DMS53 treated with DMSO at 0.1 percent for 48 hours (cell line): ENCODE measurements at regions not wholly inside any gene's neighbourhood (a gene's known extent, or its start where the extent isn't known, plus 50 kb on each side); places are given as distances from the start of the nearest gene placed in this dataset.
"Not testable (repeated sequence)": the region's sequence is repeated elsewhere in the genome, so short reads cannot be mapped to it uniquely, and the experiment has no call there.

Experiments used
- DNase-seq: peaks from one replicate; lab custom pipeline; 2025; ENCODE audit not compliant: unreplicated experiment; lab: John Stamatoyannopoulos, UW

DNA sequence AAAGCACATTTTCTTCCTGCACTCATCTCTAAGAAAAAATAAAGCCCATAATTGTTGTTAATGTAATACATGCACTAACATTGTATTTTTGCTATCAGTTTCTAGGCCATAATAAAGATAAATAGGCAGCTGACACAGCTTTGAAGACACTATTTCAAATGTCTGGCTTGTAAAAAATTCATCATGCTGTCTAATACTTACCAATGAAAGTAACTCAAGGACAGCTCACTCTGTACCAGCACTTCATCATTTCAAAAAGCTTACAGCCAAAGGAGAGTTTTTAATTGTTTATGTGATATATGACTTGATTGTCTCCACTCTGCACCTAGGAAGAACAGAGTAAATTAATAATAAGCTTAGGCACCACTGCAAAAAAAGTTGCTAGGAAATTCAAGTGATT, 1423.3 kb upstream of the PCDH20 start:
- no peak for DNase-seq

DNA sequence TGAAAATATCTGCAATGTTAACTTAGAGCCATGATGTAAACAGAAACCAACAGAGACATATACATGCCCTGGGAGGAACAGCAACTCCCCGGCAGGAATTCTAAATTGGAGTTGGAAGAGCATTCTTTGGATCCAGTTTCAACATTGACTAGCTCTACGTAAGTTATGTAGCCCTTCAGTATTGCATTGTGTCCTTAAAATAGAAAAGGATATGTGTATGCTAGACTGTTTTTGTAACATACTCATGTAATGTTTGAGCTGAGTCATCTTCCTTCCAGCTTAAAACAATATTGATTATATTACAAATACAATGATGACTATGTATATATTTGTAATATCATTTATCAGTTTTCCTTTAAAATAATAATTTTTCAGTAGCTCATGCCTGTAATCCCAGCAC, 1422.2 kb upstream of the PCDH20 start:
- DNase-seq: peak; percentile 29

DNA sequence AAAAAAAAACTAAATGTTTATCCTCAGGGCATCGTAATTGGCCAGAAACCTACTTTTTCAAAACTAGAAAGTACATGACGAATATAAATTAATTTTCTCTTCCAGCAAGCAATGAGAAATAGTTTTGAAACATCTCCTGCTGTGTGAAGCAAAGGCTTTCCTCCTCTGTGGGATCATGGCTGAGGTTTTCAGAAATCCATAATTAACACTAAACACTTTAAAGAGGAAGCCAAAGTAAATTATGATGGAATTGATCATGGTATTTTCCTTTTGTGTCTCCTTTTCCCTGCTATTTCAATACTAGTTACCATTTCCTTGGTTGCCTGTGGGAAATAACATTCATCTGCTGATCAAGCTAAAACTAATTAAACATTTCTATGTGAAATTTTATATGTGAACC, 1413.8 kb upstream of the PCDH20 start:
- no peak for DNase-seq

DNA sequence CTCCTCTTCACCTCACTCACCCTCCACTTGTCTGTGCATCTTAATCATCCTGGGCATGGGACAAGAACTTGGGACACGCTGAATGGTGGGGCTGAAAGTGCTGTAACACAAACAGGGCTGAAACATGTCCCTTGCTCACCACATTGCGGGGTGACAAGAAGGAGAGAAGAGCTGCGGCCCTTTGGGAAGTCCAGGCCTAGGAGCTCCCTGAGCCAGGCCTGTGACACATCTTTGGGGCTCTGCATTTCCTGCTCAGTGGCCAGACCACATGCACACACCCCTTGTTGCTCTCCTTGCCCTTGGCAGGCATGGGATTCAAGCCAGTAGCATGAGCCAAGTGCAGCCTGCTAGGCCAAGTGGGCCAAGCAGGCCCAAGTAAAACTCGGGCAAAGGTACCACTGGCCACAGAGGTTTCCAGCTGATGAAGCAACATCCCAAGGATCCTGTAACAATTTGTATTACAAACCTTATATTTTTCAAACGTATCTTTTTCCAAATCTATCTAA, 1384.3 kb upstream of the PCDH20 start:
- DNase-seq: no peak

DNA sequence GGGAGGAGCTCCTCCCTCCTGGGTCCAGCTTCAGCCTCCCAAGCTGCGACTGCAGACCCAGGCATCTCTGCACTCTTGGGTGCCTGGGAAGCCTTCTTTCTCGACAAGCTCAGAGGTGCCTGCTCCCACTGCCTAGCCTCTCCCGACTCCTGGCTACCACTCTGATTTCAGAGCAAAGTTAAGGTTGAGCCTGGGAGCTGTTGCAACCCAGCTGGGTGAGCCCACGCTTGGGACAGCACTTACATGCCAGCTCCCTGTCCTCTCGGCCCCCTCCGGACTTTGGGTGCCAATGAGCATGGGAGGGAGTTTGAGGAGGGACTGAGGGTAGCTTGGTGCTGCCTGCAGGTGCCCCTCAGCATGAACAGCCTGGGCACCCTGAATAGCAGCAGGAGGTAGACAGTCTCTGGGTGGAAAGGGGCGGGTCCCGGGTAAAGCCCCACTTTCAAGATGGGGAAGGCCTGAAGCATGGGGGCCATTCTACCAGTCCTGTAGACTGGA, 1383.4 kb upstream of the PCDH20 start:
- DNase-seq: no peak

DNA sequence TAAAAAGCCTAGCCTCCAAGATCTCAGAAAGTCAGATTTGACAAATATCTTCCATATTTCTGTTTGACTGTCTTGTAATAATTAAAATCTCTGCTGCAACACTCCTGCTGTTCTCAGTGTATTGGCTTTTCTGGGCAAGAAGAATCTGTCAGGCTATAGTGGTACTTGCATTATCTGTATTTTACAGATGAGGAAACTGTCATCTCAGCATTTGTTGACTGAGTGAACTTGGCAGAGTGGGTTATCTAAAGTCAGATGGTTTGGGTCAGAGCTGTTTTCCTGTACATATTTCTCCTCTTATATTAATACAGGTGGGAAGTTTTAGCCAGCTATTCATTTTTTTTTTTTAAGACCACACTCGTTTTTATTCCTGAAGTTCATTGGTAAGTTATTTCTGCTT, 1378.2 kb upstream of the PCDH20 start:
- DNase-seq: no peak

DNA sequence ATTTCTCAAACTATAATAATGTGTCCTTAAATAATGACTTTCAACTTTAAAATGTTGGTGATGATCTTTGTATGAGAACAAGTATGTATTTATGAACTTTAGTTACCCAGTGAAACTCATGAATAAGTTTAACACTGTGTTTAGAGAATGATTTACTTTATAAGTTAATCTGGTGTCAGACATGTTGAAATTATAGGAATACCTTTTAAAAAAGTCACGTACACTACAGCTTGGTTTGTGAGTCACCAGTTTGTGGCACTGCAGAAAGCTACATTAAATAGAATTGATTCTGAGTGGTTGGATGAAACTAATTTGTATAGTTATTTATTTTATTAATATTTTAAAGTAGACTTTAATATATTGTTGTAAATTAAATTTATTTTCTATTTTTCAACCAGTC, 1366.2 kb upstream of the PCDH20 start:
- DNase-seq: no peak

DNA sequence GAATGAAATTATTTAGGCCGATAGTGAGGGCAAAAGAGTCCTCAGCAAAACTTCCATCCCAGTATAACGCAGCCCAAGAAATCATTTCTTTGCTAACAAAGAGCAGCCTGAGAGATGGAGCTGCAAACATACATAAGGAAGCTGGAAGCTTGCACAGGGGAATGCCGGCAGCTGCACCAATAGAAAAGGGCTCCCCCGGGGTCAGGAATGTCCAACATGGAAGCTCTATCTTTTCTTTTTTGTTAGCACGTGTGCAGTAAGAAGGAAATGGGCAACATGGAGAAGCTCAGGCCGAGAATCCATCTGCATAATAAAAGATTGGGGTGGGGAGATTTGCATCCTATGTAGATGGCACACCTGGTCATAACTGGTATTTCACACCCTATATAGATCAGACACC, 1363.5 kb upstream of the PCDH20 start:
- DNase-seq: no peak

DNA sequence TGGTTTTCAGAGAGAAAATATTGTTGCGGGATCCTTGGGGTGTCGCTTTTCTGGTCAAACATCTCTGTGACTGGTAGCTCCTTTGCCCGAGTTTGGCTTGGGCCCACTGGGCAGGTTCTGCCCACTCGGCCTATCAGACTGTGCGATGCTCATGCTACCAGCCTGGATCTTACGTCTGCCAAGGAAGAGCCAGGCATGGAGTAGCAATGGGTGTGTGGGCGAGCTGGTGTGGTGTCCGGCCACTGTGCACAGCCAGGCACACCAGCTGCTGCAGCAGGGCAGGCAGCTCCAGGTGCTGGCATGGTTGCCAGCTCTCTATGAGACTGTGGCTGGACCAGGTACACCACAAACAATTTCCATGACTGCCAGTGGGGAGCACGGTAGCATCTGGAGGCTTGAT, 1351.8 kb upstream of the PCDH20 start:
- DNase-seq: no peak

DNA sequence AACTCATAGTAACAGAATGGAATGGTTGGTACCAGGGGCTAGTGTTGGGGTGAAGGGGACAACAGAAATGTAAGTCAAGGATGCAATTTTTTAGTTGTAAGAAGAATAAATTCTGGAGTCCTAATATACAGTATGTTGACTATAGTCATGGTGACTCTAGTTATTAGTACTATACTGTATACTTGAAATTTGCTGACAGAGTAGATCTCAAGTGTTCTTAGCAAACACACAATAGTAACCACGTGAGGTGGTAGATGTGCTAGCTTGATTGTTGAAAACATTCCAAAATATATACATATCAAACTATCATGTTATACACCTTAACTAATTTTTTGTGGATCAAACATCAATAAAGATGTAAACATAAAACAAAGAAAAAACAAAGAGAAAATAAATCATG, 1345.1 kb upstream of the PCDH20 start:
- no peak for DNase-seq

DNA sequence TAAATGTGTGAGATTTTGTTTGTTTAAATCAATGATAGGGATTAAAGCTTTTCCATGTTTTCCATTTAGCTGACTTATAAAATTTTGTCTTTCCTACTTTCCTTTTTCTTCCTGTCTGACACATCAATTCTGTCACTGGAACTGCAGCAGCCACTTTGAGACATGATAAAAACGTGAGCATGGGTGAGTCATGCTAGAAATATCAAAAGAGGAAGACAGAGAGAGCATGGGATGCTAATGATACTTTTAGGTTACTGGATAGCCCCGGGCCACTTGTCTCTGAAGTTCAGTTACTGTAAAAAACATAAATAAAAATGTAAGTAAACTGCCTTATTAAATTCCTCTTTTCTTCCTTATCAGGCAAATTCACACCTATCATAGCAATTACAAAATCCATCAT, 1332.0 kb upstream of the PCDH20 start:
- DNase-seq: peak; percentile 1

DNA sequence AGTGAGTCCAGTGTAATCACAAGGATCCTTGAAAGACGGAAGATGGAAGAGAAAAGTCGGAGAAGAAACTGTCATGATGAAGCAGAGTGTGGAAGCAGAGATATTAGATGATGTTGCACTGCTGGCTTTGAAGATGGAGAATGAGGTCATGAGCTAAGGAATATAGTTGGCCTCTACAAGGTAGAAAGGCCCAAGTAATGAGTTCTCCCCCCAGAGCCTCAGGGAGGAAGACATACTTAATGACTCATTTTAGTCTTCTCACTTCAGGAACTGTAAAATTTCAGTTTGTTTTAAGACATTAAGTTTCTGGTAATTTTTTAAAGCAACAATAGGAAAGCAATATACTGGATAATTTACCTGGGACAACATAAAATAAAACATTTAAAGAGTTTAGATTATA, 1331.5 kb upstream of the PCDH20 start:
- DNase-seq: no peak

DNA sequence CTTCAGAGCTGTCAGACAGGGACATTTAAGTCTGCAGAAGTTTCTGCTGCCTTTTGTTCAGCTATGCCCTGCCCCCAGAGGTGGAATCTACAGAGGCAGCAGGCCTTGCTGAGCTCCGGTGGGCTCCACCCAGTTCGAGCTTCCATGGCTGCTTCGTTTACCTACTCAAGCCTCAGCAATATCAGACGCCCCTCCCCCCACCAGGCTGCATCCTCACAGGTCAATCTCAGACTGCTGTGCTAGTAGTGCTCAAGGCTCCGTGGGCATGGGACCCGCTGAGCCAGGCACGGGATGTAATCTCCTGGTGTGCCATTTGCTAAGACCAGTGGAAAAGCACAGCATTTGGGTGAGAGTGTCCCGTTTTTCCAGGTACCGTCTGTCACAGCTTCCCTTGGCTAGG, 1314.1 kb upstream of the PCDH20 start:
- not testable (repeated sequence) for DNase-seq

DNA sequence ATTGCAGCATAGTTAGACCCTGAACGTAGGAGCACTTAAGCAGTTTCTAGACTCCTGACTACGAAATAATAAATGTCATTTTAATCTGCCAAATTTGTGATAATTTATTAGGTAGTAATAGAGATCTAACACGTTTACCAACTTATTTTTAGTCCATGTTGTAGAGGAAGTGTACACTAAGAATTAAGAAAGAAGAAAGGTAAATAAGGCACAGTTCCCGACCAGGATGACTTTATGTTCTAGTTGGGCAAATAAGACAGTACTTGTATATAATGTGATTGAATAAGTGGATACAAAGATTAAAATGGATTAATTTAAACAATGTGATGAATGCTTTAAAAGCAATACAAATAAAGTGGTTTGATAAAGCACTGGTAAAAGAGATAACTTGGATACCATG, 1306.2 kb upstream of the PCDH20 start:
- no peak for DNase-seq

DNA sequence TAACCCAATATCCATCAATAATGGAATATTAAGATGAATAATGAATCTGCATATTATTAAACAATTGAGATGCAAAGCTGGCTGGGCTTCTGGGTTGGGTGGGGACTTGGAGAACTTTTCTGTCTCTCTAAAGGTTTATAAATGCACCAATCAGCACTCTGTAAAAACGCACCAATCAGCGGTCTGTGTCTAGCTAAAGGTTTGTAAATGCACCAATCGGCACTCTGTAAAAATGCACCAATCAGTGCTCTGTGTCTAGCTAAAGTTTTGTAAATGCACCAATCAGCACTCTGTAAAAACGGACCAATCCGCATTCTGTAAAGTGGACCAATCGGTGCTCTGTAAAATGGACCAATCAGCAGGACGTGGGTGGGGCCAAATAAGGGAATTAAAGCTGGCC, 1296.3 kb upstream of the PCDH20 start:
- not testable (repeated sequence) for DNase-seq

DNA sequence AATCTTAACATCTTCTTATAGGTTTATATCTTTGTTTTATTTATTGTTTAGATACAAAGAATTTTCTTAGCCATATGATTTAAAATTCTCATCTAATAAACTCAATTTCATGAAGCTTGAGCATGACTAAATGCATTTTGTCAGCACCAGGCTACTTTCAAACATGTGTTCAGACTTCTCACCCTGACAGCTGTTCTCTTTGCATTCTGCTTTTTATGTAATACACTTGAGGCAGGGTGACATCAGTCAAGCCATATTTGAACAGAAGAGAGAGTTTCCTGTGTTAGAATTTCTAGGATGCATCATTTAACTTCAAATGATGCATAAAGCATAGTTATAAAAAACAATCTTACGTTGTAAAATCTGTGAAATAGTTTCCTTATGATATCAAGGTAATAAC, 1295.1 kb upstream of the PCDH20 start:
- DNase-seq: peak; percentile 42

DNA sequence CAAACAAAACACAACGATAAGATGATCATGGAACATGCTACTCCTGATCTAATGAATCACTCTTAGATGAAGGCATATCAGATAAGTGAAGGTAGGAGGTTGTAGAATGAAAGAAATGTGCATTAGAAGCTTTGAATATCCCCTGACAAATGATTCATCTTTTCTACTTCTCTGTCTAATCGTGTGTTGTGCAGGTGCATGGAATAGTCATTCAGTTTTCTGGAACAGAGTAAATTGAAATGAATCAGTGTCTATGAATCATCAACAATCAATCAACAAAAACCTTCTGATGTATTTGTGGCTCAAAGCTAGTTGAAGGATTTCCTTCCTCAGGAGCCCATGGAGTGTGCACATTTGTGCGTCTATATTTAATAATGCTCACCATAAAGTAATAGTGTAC, 1290.4 kb upstream of the PCDH20 start:
- DNase-seq: peak; percentile 11

DNA sequence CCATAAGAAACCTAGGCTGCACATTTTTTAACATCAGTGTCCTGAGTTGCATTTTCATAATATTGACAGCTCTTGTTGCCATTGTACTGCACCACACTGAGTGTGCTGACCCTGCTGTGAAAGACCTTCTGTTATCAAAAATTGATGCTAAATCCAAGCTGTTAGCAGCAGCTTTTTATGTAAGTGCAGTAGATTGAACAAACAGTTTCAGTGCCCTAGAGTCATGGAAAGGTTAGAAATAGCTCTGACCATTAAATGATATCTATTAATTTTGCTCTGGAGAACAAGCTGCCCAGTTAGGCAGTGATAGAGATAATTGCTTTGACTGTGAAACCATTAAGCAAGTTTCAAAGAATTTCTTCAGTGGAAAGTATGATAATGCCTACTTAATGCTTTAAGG, 1289.2 kb upstream of the PCDH20 start:
- no peak for DNase-seq

DNA sequence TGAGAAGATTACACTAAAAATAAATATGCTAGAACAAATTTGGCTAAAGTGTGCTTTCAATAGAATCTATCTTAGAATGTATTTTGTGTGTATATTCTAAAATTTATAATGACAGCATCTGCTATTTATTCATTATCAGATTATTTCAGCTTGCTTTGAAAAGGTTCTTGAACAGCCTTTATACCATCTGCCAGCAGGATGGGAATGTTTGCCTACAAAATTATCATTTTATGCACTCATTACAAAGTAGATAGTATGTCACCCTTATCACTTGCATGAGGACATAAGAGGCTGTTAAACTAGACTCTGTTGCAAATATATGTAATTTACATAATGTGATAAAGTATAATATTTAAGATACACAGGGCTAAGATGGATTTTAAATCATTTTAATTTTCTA, 1286.9 kb upstream of the PCDH20 start:
- no peak for DNase-seq

DNA sequence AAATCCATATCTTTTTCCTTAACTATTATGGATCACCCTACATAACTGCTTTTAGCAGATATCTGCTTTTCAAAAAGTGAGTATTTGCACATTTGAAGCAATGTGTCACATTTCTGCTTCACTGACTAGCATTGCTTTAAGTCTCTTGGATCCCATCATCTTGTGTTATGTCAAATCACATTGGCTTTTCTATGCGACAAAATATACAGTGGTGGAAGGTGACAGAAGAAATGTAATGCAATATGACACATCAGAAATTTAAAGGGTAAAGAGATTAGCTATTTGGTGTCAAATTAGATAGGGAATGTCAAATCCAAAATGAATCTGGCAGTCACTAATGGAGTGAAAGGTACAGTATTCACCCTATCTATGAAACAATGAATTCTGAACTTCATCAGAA, 1282.1 kb upstream of the PCDH20 start:
- DNase-seq: no peak

DNA sequence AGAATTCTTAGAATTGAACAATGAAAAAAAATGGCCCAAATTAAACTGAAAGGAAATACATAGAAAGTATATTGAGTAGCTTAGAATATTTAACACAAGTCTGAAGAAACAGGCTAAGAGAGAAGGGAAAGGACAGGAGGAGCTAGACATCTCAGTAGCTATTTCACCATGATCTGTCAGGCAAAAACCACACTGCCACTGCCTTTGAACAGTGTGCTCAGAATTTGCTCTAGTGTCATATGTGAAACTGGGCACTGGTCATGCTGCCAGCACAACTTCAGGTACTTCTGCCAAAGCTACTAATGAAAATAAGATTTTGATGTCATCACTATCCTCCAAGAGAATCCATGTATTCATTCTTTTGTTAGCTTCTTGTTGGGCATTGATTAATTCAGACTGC, 1280.8 kb upstream of the PCDH20 start:
- DNase-seq: no peak

DNA sequence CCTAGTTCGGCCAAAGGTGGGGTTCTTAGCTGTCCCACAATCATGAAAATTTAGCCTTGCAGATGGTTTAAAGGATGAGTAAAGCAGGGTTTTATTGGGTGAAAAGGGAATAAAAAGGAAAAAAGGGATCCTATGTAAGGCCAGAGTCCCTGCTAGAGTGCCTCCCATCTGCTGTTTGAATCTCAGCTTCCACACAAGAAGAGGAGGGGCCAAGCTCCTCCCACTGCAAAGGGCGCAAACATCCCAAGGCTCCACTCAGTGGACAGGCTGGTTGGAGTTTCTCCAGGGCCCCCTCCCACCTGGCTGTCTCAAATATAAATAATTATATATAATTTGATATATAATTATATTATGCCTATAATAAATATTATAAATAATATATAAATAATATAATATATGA, 1272.1 kb upstream of the PCDH20 start:
- DNase-seq: no peak

DNA sequence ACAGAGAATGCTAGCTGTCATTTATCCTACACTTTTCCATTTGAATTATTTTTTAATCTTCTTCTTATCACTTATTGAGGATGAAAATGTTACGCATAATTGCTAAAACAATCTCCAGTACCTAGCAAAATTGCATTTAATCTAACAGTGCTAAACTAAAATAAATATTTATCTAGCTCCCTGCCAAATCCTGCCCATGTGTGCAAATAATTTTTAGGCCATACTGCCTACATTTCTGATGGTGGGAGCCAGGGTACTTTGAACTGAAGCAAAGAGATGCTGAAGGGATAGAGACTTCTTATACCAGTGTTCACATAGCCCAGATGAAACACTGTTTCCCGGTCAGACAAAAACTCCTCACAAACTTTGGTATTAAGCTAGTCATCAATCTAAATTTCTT, 1268.7 kb upstream of the PCDH20 start:
- DNase-seq: peak; percentile 4

DNA sequence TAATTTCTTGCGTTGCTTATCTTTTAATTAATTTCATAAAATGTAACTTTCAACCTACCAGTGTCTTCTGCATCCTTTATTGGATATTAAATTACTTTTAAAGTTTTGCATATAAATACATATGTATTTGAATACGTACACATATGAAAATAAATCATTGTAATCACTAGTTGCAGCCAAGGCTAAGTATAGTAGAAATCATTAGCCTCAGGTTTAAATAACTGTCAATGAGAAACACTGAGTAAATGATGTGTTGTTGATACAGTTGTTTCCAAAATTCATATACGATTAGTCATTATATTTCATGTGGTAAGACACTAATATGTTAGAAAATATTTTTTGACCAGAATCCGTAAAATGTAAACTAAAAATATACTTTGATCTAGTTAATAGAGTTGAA, 1267.1 kb upstream of the PCDH20 start:
- no peak for DNase-seq
